Sigmoid colon (tissue), 6 donors: ENCODE measurements at regions not wholly inside any gene's neighbourhood (a gene's known extent, or its start where the extent isn't known, plus 50 kb on each side); places are given as distances from the start of the nearest gene placed in this dataset.

Source experiments
- DNase-seq: peaks from one replicate; pipeline ENCODE4 v3.0.0-alpha.2; 2019
- H3K27ac ChIP-seq, 4 donors: fragments of 200-600 bp; sonication (generic); one replicate each; pipeline ENCODE4 v1.5.1; 2016 to 2019; ENCODE audit warnings: mild to moderate bottlenecking in 1 of 4
- H3K27me3 ChIP-seq, 3 donors: fragments of 200-600 bp; sonication (generic); one replicate each; pipeline ENCODE4 v1.5.1; 2019; ENCODE audit warnings: mild to moderate bottlenecking in 1 of 3
- H3K36me3 ChIP-seq, 4 donors: fragments of 200-600 bp; sonication (generic); one replicate each; pipeline ENCODE4 v1.5.1; 2016 to 2019
- H3K4me1 ChIP-seq, 4 donors: fragments of 200-600 bp; sonication (generic); one replicate each; pipeline ENCODE4 v1.5.1; 2017 to 2019
- H3K4me3 ChIP-seq, 4 donors: fragments of 200-600 bp; sonication (generic); one replicate each; pipeline ENCODE4 v1.5.1; 2017 to 2019; ENCODE audit warnings: mild to moderate bottlenecking in 2 of 4, moderate library complexity in 1 of 4
- H3K9me3 ChIP-seq, 4 donors: fragments of 200-600 bp in 3 of 4; sonication (generic) in 3 of 4; one replicate each; pipeline versions ENCODE4 v1.5.1 to v1.6.1; 2013 to 2019
- EP300 ChIP-seq, 4 donors: sonication (generic); formaldehyde crosslinking; IDR thresholded peaks; one replicate each; pipeline ENCODE4 v1.6.1; 2017; ENCODE audit warnings: antibody characterized with exemption in 4 of 4
- POLR2A ChIP-seq, 2 donors: fragments of 450-650 bp; IDR thresholded peaks; one replicate each; pipeline ENCODE4 v1.6.1; 2016; ENCODE audit warnings: antibody characterized with exemption in 2 of 2, mild to moderate bottlenecking in 2 of 2, moderate library complexity in 2 of 2
- POLR2AphosphoS5 ChIP-seq, 4 donors: sonication (generic); formaldehyde crosslinking; IDR thresholded peaks; one replicate each; pipeline ENCODE4 v1.6.1; 2017; ENCODE audit warnings: antibody characterized with exemption in 4 of 4
- WGBS, 2 donors: extraction: QIAGEN DNeasy Blood & Tissue Kit; methylation state at CpG; one replicate each; pipeline ENCODE4 v1.1.7; 2013; 5-methylcytosine and 5-hydroxymethylcytosine counted together
- intact Hi-C: fragments of 100-400 bp; cut with DNase I; formaldehyde crosslinking; loops from one replicate; pipeline ENCODE4 v1.15.1; 2023
- TF ChIP-seq, protein P1 (sequence below), 4 experiments: fragments of 450-650 bp in 3 of 4; fragments of 200-600 bp in 1 of 4; IDR thresholded peaks; one replicate each; pipeline ENCODE4 v1.5.1; 2016 to 2019; ENCODE audit warnings: antibody characterized with exemption in 4 of 4, mild to moderate bottlenecking in 3 of 4, moderate library complexity in 2 of 4
- donor health status: healthy with polysubstance abuse.
- donor health status: healthy.

DNA sequence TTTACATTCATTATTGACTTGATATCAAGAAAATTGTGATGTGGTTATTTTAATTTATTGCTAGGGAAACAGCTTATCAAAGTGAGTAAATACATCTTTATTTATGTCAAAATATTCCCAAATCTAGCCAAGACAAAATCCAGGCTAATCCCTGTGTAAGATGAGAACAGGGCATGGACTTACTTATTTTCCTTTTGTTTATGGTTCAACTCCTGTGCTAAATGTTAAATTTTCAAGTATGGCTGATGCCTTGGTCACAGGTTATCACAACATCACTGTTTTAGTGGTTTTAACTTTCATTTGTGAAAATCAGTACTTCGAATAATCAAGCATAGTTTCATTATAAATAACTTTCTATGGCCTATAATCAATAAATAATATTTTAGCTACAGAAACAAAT, 657.0 kb upstream of the SYT4 start:
- intact Hi-C loops = no loop called here
- 64 to 70% methylated on average over 1 of the region's 1 CpG for whole genome bisulfite sequencing, 2 donors

DNA sequence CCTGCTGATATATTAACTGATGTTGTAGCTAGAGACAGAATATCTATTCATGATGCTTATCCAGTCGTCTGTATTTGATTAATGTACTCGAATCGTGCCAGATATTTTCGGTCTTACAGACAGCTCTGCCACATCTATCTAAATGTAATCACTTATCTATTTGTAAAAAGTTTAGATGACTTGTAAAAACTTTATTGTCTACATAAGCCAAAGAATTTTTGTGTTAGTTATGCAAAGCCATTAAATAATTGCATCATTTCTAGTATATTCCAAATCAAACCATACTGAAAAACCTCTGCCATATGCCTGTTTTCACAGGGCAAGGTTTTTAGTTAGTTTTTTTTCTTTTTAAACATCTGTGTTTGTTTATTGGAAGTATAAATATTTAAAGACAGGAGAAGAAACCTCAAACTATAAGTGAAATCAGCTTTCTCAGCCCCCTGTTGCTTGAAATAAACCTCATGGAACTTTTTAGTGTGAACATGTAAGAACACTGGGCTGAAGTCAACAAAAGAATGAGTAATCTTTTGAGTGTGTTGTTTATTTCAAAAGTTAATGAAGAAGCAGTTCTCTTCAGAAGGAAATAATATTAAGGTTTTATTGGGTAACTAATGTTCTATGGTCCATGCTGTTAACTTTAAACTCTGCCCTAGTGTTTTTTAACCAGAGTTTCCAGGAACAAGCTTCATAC, 657.6 kb upstream of the SYT4 start:
- Histone ChIP-seq H3K9me3 (no peaks in the 10 kb centered on the region), H3K4me3 (no peak overlapping the region), H3K27me3 (no peaks in the 10 kb centered on the region), H3K27ac (peak overlapping the region in 2 of 4 donors; percentile 1 to 20), H3K36me3 (no peaks in the 10 kb centered on the region), H3K4me1 (peaks cover 0 to 21% (median 8%) of the 10 kb centered on the region in 4 donors)
- intact Hi-C loops = no loop called here
- TF ChIP-seq, protein P1, sequence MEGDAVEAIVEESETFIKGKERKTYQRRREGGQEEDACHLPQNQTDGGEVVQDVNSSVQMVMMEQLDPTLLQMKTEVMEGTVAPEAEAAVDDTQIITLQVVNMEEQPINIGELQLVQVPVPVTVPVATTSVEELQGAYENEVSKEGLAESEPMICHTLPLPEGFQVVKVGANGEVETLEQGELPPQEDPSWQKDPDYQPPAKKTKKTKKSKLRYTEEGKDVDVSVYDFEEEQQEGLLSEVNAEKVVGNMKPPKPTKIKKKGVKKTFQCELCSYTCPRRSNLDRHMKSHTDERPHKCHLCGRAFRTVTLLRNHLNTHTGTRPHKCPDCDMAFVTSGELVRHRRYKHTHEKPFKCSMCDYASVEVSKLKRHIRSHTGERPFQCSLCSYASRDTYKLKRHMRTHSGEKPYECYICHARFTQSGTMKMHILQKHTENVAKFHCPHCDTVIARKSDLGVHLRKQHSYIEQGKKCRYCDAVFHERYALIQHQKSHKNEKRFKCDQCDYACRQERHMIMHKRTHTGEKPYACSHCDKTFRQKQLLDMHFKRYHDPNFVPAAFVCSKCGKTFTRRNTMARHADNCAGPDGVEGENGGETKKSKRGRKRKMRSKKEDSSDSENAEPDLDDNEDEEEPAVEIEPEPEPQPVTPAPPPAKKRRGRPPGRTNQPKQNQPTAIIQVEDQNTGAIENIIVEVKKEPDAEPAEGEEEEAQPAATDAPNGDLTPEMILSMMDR (IDR thresholded peaks at IDR 0.05) = no peak
- peak in 2 of 4 donors; percentile 12 to 27 for TF ChIP-seq POLR2AphosphoS5 (IDR thresholded peaks at IDR 0.05)
- 67 to 75% methylated on average over 4 of the region's 4 CpGs for WGBS, 2 donors
- DNase-seq = no peak

More for the DNA sequence above, 657.0 kb upstream of the SYT4 start:
- no peak for DNase-seq
- H3K36me3 ChIP-seq = no peaks in the 10 kb centered on the region
- no peaks in the 10 kb centered on the region for H3K9me3 ChIP-seq
- H3K27me3 ChIP-seq = no peaks in the 10 kb centered on the region
- TF ChIP-seq EP300 (IDR thresholded peaks at IDR 0.05) (no peak), POLR2A (IDR thresholded peaks at IDR 0.05) (no peak), POLR2AphosphoS5 (IDR thresholded peaks at IDR 0.05) (no peak)
- TF ChIP-seq, protein P1 (IDR thresholded peaks at IDR 0.05) = no peak
- H3K27ac ChIP-seq = peak overlapping the region in 2 of 4 donors; percentile 1 to 7
- no peak overlapping the region for H3K4me3 ChIP-seq
- H3K4me1 ChIP-seq = peaks cover 0 to 21% (median 8%) of the 10 kb centered on the region in 4 donors

GRCh38 chr18:43936176-43936575, 658.9 kb upstream of the SYT4 start:
- Histone ChIP-seq H3K9me3 (no peaks in the 10 kb centered on the region), H3K27me3 (no peaks in the 10 kb centered on the region), H3K36me3 (no peaks in the 10 kb centered on the region), H3K4me1 (peaks cover 0 to 21% (median 8%) of the 10 kb centered on the region in 4 donors), H3K4me3 (no peak overlapping the region), H3K27ac (no peak overlapping the region)
- WGBS, 2 donors = 56 to 70% methylated on average over 4 of the region's 4 CpGs
- no peak for TF ChIP-seq POLR2AphosphoS5 (IDR thresholded peaks at IDR 0.05)
- TF ChIP-seq EP300 (IDR thresholded peaks at IDR 0.05) = no peak
- no peak for TF ChIP-seq POLR2A (IDR thresholded peaks at IDR 0.05)
- TF ChIP-seq, protein P1 (IDR thresholded peaks at IDR 0.05) = no peak
- no peak for DNase-seq
- intact Hi-C loops = no loop called here

DNA sequence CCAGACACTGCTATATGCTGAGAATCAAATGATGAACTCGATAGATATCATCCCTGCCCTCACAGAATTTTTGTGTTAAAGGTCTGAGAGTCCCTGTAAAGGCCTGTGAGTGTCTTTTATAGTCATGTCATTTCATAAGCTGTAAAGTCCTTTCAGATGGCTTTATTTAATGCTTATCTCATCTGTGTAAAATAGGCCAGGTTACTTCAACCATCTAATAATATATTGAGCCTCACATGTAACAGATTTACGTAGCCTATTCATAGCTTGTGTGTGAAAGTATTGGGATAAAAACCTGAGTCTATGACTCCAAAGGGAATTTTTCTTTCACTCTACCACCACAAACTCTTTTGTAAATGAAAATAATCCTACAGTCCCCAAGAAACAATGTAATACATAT, 672.0 kb upstream of the SYT4 start:
- no peaks in the 10 kb centered on the region for H3K27me3 ChIP-seq
- no peaks in the 10 kb centered on the region for H3K36me3 ChIP-seq
- no peaks in the 10 kb centered on the region for H3K4me1 ChIP-seq
- intact Hi-C loops = no loop called here
- TF ChIP-seq POLR2AphosphoS5 (IDR thresholded peaks at IDR 0.05) = no peak
- TF ChIP-seq EP300 (IDR thresholded peaks at IDR 0.05) = no peak
- TF ChIP-seq, protein P1 (IDR thresholded peaks at IDR 0.05) = no peak
- no peak for TF ChIP-seq POLR2A (IDR thresholded peaks at IDR 0.05)
- no peak overlapping the region for H3K4me3 ChIP-seq
- H3K27ac ChIP-seq = no peak overlapping the region
- WGBS, 2 donors = 67 to 84% methylated on average over 2 of the region's 2 CpGs
- peaks cover 0 to 4% (median 0%) of the 10 kb centered on the region in 4 donors for H3K9me3 ChIP-seq
- DNase-seq = no peak

DNA sequence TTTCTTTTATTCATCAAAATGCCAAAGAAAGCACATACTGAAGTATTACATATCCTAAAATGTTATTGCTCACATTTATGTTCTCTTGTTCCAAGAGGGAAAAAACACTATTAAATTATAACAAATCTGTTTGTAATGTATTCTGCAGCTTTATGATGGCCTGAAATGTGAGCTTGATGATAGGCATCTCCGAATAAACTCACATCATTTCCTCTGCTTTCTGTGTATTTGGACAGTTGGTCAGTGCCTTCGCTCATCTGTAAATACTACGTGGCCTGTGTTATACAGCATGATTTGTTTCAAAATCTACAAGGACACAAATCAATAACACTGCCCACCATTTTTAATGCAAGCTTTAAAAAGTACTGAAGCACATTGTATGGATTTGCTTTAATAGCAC, 672.8 kb upstream of the SYT4 start:
- intact Hi-C loops = no loop called here

More for the DNA sequence above, 672.8 kb upstream of the SYT4 start:
- DNase-seq = no peak
- Histone ChIP-seq H3K4me1 (no peaks in the 10 kb centered on the region), H3K4me3 (no peak overlapping the region), H3K36me3 (no peaks in the 10 kb centered on the region), H3K27ac (no peak overlapping the region), H3K9me3 (peaks cover 0 to 4% (median 0%) of the 10 kb centered on the region in 4 donors), H3K27me3 (no peaks in the 10 kb centered on the region)
- 76 to 88% methylated on average over 3 of the region's 3 CpGs for WGBS, 2 donors
- TF ChIP-seq POLR2A (IDR thresholded peaks at IDR 0.05) (no peak), EP300 (IDR thresholded peaks at IDR 0.05) (no peak), POLR2AphosphoS5 (IDR thresholded peaks at IDR 0.05) (no peak)
- TF ChIP-seq, protein P1 (IDR thresholded peaks at IDR 0.05) = no peak
